GM19023 (cell line): ENCODE measurements at regions not wholly inside any gene's neighbourhood (a gene's known extent, or its start where the extent isn't known, plus 50 kb on each side); places are given as distances from the start of the nearest gene placed in this dataset.
A peak's percentile ranks its signal among the peaks of the same experiment; 100 is the strongest.
"Not testable (repeated sequence)": the region's sequence is repeated elsewhere in the genome, so short reads cannot be mapped to it uniquely, and the experiment has no call there.

Source experiments
- ATAC-seq: cut with Tn5 transposase; IDR thresholded peaks from one replicate; pipeline ENCODE4 v1.9.1; 2021; ENCODE audit warnings: mild to moderate bottlenecking, moderate library complexity; ENCODE audit not compliant: unreplicated experiment

DNA sequence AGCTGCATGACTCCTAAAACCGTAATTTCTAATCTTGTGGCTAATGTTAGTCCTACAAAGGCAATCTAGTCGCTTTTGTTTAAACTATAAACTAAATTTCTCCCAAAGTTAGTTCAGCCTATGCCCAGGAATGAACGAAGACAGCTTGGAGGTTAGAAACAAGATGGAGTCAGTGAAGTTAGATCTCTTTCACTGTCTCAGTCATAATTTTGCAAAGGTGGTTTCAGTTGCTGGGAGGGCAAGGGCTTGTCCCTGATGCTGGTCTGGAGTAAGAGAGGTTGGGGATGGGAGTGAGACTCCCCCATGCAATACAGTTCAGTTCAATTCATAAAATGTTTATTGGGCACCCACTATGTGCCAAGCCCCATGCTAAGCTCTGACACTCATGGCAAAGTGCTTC, 362.1 kb downstream of the TYW1 start:
- not testable (repeated sequence) for ATAC-seq

GRCh38 chr7:67359900-67360299, 363.3 kb downstream of the TYW1 start:
- no peak for ATAC-seq

- no peak for ATAC-seq
These were observed 364.5 kb downstream of the TYW1 start for GRCh38 chr7:67361150-67361549.

- ATAC-seq: no peak
These were observed 367.9 kb downstream of the TYW1 start for GRCh38 chr7:67364441-67365017.

- peak; percentile 93 for ATAC-seq
These were observed 375.0 kb downstream of the TYW1 start for GRCh38 chr7:67371429-67372305.

DNA sequence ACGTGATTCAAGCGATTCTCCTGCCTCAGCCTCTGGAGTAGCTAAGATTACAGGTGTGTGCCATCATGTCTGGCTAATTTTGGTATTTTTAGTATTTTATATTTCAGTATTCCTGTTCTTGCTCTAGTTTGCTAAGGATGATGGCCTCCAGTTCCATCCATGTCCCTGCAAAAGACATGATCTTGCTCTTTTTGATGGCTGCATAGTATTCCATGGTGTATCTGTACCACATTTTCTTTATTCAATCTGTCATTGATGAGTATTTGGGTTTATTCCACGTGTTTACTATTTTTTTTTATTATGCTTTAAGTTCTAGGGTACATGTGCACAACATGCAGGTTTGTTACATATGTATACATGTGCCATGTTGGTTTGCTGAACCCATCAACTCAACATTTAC, 376.8 kb downstream of the TYW1 start:
- ATAC-seq: not testable (repeated sequence)

DNA sequence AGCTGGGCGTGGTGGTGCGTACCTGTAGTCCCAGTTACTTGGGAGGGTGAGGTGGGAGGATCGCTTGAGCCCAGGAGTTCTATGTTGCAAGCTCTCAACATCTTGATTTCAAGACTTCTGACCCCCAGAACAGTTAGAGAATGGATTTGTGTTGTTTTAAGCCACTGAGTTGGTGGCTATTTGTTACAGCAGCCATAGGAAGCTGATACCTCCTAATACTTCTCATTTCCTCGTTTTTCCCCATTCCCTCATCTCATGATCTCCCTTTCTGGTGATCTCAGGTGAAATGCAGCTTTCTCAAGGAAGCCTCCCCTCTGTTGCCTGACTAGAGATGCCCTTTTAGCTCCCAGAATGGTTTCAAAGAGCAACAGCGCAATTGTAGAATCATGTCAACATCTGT, 378.8 kb downstream of the TYW1 start:
- ATAC-seq: no peak

GRCh38 chr7:67377939-67378862, 381.6 kb downstream of the TYW1 start:
- peak; percentile 89 for ATAC-seq

DNA sequence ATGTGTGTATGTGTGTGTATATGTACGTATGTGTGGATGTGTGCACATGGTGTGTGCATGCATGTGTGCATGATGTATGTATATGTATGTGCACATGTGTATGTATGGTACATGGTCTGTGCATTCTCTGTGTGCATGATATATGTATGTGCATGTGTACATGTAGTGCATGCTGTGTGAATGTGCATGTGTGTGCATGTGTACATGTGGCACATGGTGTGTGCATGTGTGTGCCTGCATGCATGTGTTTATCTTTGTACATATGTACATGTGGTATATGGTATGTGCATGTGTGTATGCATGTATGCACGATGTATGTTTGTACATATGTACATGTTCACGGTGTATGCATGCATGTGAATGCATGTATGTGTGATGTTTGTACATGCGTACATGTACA, 383.7 kb downstream of the TYW1 start:
- ATAC-seq: no peak

- no peak for ATAC-seq
These were observed 384.2 kb downstream of the TYW1 start for GRCh38 chr7:67380858-67381257.

- no peak for ATAC-seq
These were observed 391.2 kb downstream of the TYW1 start for GRCh38 chr7:67387851-67388250.

- no peak for ATAC-seq
These were observed 394.5 kb downstream of the TYW1 start for GRCh38 chr7:67391168-67391567.

GRCh38 chr7:67392596-67393438, 396.2 kb downstream of the TYW1 start:
- ATAC-seq: no peak

DNA sequence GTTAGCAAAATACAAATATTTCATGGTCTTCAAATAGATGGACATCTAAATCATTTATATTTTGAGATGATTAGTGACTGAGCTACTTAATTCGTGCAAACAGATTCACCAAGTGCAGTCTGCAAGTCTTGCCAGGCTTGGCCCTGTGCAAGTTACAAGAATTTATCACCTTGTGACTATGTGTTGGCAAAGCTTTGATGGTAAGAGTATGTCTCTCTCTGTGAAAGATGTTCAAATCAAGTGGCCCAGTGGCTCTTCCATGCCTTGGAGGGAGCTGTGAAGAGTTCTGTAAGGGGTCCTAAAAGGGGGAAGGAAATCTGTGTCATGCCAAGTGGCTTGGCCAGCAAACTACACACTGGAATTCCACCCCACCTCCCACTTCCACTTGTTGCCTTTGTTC, 397.3 kb downstream of the TYW1 start:
- no peak for ATAC-seq

- no peak for ATAC-seq
These were observed 402.3 kb downstream of the TYW1 start for GRCh38 chr7:67398916-67399315.

GRCh38 chr7:67401492-67401891, 404.9 kb downstream of the TYW1 start:
- no peak for ATAC-seq

DNA sequence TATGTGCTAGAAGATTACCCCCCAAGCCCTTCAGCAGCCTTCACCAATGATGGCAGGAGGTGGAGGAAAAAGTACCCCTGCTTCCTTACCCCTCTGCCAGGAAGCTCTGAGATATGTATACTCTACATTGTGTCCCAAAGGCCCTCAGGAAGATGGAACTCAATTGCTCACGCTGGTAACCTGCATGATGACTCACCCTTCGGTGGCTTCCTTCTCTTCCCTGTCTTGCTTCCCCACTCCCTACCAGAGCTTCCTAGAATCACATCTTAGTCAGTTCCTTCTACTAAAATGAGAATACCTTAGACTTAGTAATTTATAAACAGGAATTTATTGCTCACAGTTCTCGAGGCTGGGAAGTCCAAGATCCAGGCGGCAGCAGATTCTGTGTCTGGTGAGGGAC, 405.6 kb downstream of the TYW1 start:
- ATAC-seq: no peak

DNA sequence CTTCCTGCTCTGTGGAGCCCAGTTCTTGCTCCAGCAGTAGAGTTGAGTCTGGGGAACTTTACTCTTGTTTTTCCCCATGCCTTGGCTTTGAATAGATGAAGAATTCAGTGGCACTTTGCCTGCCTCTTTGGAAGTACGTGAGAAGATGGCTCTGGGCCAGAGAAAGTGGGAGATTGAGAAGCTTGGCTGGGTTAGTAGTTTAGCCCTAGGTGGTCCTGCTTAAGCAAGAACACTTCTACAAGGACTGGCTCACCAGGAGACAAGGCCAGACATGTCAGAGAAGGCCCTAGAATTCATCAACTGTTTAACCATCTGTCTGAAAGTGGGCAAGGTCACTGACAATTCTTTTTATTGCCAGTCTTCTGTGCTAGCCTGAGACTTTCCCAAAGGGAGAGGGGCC, 410.3 kb downstream of the TYW1 start:
- ATAC-seq: no peak

DNA sequence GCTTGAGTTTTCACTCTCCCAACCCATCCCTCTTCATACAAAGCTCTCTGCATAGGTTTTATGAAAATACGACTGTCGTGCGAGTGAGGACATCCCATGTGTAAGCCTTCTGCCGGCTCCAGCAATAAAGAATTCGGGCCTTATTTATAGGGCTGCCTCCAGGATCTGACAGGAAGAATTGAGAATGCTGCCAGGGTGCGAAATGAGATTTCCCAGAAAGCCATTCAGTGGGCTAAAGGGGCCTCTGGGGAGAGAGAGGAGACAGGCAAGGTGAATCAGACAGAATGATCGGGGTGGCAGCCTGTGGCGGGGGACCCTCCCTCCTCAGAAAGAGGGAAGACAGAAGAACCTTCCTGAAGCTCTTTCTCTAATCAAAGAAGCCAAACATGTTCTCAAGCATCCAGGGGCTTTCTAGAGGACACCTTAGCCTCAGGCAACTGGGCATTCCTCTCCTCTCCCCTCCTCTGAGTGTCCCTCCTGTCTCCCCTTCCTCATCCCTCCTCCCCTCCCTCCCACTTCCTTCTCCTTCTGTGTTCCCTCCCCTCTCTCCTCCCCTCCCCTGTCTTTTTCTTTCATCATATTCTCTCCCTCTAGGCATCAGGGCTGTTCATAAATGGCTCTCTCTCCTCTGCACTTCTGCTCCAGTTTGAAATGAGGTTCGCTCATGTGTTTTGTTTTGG, 410.9 kb downstream of the TYW1 start:
- no peak for ATAC-seq

DNA sequence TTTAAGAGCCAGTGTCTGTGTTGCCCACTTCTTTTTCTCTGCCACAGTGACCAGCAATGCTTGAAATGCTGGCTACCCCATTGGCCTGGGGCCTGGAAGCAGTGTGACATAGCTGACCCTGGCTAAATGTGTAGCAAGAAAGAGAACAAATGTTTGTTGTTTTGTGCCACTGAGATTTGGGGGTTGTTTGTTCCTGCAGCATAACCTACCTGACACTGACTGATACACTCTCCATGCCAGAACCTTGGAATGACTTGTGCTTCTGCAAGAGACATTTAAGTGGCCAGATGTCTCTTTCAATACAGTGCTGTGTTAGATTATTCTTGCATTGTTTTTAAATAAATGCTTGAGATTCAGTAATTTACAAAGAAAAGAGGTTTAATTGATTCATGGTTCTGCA, 411.5 kb downstream of the TYW1 start:
- ATAC-seq: no peak
